ENCODE measurements at regions not wholly inside any gene's neighbourhood (a gene's known extent, or its start where the extent isn't known, plus 50 kb on each side); places are given as distances from the start of the nearest gene placed in this dataset.

- TF ChIP-seq GATA3 (IDR thresholded peaks at IDR 0.05; ENCODE audit: low read depth, low read length) (no peak), GATA2 (IDR thresholded peaks at IDR 0.05; ENCODE audit: low read depth, low read length) (no peak)
Observed at GRCh38 chr17:34082404-34082803, 172.7 kb upstream of the CCL2 start.
